Stromal cell of bone marrow (primary cell): ENCODE measurements at regions not wholly inside any gene's neighbourhood (a gene's known extent, or its start where the extent isn't known, plus 50 kb on each side); places are given as distances from the start of the nearest gene placed in this dataset.
"Not testable (repeated sequence)": the region's sequence is repeated elsewhere in the genome, so short reads cannot be mapped to it uniquely, and the experiment has no call there.

Source experiments
- DNase-seq: peaks from one replicate; pipeline ENCODE4 v3.0.0-alpha.2; 2012; ENCODE audit warnings: low read depth

DNA sequence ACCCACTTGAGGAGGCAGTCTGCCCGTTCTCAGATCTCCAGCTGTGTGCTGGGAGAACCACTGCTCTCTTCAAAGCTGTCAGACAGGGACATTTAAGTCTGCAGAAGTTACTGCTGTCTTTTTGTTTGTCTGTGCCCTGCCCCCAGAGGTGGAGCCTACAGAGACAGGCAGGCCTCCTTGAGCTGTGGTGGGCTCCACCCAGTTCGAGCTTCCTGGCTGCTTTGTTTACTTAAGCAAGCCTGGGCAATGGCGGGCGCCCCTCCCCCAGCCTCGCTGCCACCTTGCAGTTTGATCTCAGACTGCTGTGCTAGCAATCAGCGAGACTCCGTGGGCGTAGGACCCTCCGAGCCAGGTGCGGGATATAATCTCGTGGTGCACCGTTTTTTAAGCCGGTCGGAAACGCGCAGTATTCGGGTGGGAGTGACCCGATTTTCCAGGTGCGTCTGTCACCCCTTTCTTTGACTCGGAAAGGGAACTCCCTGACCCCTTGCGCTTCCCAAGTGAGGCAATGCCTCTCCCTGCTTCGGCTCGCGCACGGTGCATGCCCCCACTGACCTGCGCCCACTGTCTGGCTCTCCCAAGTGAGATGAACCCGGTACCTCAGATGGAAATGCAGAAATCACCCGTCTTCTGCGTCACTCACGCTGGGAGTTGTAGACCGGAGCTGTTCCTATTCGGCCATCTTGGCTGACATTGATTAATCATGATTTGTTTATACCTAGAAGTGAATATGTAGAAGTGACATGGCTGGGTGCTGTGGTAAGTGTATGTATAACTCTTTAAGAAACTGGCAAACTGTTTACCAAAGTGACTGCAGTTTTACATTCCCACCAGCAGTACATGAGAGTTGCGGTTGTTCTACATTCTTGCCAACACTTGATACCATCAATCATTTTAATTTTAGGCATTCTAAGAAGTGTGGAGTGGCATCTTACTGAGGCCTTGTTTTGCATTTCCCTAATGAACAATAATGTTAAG is 465.9 kb upstream of the MAP3K7 start:
- DNase-seq: not testable (repeated sequence)

DNA sequence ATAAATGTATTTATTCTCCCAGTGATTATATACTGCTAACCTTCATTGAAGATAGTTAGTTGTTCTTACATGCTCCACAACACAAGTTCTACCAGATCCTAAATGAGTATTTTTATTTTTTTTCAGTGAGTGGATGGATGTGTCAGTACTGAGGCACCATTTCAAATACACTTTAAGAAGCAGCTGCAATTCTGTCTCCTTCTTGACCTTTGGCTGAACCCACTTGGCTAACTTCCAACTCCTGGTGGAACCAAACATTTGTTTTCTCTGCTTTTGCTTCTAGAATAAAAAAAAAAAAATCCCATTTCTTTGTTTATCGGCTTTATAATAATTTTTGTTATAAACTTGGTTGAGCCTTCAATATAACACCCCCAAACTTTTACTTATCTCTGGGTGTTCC is 458.3 kb upstream of the MAP3K7 start:
- DNase-seq: no peak

DNA sequence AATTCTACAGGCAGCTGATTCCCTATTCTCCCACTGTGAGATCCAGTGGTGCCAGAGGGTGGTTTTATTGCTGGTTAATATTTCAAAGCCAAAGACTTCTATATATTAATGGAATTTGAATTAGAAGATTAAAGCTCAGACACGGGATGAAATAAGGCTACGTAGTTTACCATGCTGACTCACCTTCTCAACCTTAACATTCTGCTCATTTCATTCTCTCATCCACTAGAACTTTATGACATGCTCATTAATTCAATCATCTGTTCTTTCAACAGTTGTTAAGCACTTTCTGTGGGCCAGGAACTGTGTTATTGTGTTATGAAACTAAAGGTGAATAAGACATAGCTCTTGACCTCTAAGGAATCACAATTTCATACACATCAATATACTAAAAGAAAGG is 456.9 kb upstream of the MAP3K7 start:
- DNase-seq: no peak

DNA sequence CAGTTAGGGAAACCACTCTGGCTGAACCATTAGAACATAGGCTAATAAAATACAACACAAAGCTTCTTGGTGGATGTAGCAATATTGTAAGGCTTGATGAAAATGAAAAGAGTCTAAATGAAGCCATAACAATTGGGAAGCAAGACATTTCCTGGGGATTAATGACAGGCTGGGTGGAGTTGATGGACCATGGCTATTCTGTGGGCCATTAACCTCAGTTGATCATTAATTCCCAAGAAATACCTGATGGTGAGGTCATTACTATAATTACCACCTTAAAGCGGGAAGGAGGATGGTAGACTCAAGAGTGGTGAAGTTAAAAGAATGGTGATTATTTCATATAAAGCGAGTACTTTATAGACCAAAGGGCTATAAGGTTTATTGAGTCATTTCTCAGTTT is 455.8 kb upstream of the MAP3K7 start:
- no peak for DNase-seq

DNA sequence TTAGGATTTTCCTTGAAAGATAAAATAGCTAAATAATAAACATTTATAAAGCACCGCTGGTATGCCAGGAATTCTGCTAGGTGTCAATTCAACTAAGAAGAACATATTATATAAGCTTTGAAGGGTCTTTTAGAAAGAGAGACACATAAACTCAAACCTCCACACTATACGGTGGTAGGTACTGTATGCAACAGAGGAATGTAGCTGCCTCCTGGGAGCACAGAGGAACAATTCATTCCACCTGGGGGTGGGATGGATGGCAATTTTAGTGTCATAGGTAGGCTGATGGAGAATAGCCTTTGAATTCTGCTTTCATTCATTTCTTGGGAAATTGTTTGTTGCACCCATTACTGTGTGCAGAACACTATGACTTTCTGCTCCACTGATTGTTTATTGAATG is 447.1 kb upstream of the MAP3K7 start:
- DNase-seq: no peak

DNA sequence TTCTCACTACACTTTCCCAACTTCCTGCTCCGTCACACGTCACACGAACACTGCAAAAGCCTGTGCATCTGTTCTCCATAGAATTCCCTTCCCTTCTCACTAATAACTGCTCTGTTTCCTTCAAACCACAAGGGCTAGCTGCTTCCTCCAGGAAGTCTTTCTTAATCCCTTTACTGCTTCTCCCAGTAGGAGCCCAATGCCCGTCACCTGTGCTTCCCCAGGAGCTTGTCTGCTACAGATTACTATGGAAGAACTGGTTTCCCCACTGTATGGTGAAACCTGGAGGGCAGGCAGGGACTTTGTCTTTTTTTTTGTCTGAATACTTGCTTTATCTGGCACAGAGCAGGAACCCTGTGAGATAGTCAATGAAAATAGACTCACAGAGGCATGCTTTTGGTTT is 444.7 kb upstream of the MAP3K7 start:
- no peak for DNase-seq

DNA sequence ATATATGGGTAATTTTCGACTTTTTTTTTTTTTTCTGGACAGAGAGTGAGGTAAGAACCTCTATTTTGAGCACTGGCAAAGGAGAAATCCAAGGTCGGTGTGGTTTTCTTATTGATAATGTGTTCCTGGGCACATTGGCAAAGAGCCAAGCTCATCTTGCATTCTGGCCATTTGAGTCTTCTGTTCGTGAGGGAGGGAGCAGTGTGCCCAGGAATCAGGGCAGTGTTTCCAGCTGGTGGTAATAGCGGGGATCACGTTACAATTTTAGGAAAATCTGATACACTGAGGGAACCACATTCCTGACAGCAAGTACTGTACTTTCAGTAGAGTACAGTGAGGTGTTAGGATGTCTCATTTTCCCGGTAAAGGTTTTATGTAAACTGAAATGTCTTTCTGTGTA is 442.3 kb upstream of the MAP3K7 start:
- no peak for DNase-seq

DNA sequence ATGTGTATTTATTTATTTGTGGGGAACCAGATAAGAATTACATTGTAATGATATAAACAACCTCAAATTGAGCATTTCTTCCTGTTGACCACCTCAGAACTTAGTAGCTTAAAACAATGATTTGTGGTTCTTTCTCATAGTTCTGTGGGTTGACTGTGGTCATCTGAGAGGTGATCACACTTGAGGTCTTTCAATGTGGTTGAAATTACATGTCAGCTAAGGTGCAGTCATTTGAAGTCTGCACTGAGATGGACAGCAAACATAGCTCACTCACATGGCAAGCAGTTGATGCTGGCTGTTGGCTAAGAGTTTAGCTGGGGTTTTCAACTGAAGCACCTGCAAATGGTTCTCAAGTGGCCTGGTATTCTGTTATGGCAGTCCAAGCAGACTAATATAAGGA is 436.7 kb upstream of the MAP3K7 start:
- no peak for DNase-seq

DNA sequence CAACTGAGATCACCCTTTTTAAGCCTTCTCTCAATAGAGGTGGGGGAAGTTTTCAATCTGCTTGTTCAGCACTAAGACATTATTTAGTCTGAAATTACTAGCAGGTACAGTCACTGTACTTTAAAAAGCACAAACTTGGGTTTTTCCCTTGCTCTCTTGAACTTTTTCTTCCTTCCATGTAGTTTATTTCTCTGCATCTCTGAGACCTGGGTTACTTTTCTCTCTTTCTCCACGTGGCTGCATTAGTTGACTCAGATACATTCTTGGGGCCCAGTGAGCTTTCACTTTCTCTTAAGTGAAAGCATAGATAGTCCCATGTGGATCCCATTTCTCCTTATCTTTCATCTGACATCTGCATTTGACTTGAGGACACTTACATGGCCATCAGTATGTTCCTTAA is 433.9 kb upstream of the MAP3K7 start:
- DNase-seq: no peak

DNA sequence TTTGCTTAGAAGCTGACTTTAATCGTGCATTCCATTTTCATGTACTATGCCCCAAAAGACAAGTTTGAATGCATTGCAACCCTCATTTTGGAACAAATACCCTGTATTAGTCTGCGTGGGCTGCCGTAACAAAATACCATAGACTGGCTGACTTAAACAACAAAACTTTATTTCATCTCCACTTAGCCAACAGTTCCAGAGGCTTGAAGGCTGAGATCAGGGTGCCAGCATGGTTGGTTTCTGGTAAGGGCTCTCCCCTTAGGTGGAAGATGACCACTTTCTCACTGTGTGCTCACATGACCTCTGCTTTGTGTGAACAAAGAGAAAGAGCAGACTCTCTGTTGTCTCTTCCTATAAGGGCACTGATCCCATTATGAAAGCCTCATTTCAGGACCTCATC is 431.7 kb upstream of the MAP3K7 start:
- no peak for DNase-seq

DNA sequence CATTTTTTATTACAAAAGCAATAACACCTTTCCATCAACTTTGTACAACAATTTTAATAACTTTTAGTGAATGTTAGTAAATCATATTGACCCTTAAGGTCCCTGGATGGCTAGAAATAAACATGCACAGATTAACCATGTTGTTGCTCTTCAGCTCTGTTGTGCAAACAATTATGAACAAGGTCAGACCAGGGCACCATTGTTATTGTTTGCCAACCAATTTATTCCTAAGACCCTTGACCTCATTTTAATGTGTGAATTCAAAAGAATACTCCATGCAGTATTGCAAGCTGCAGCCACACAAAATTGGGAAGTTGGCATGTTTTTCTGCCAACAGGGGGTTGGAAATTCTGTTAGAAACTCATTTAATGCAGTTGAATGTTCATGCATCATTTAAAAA is 426.6 kb upstream of the MAP3K7 start:
- DNase-seq: no peak

DNA sequence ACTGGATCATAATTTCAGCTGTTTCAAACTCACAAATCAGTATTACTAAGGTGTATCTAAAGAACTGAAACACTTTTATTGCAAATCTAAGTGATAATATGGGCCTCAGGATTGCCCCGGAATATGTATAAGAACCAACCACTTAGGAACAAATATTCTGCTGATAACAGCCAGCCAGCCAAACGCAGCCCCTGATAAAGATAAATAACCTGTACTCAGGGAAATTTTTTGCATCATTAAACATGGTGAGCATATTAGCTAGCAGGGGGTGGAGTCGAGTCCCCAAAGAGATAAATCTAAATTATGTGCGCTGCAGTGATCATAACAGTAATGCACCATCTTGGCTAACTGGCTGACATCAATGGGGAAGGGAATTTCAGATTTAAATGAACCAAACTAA is 410.2 kb upstream of the MAP3K7 start:
- no peak for DNase-seq

DNA sequence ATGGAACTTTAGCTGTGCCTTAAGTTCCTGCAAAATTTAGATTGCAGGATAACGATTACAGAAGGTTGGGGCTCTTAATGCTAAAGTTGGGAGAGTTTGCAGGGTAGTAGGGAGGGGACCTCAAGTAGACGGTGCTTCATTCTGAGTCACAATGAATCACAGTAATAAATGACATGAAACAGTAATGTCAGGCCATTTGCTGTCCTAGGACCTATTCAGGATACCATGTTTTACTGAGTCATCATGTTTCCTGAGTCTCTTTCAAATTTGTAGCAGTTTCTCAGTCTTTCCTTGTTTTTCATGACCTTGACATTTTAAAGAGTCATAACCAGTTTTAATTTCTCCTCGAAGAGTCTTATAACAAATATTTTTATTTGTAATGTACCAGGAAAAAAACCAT is 406.9 kb upstream of the MAP3K7 start:
- DNase-seq: no peak

DNA sequence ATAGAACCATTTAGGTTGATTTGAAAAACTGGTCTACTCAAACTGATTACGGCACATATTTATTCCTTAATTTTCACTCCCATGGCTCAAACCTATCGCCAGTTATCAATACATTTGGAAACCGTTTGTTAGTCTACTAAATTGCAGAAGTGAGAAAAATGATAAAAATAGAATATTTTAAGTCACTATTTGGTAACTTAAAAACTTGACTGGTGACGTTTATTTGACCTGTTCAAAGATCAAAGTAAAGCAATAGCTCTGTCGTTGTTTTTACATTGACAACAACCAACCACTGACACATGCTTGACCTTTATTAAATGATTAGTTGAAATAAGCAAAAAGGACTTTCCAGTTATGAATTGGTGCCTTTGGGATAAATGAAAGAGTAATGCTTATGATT is 402.9 kb upstream of the MAP3K7 start:
- DNase-seq: no peak

DNA sequence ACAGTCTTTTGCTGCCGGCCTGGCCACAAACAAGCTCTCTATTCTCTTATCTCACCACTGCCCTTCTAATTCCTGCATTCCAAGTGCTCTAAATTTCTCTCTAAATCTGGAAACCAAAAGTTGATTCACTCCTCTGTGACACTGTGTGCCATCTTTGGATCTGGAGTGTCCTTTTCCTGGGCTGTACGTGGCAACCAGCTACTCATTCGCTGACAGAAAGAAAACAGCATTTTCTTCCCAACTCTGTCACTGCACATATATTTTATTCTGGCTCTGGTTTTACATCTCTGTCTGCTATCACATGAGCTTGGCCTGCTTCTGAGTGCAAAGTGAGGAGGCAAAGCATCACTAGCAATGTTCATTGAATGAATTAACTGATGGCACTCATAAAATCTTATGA is 397.2 kb upstream of the MAP3K7 start:
- DNase-seq: no peak

DNA sequence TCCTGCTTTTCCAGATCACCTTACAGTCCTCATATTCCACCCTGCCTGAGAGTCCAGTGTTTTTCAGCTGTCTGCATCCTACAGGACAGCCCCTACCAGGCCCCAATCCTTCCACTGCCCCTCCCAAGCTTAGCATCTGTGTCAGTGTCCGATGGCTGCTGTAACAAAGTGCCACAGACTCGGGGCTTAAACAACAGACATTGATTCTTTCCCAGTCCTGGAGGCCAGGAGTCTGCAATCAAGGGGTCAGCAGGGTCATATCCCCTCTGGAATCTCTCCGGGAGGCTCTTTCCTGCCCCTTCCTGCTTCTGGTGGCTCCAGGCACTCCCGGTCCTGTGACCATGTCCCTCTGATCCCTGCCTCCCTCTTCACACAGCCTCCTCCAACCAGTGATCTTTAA is 396.6 kb upstream of the MAP3K7 start:
- no peak for DNase-seq

DNA sequence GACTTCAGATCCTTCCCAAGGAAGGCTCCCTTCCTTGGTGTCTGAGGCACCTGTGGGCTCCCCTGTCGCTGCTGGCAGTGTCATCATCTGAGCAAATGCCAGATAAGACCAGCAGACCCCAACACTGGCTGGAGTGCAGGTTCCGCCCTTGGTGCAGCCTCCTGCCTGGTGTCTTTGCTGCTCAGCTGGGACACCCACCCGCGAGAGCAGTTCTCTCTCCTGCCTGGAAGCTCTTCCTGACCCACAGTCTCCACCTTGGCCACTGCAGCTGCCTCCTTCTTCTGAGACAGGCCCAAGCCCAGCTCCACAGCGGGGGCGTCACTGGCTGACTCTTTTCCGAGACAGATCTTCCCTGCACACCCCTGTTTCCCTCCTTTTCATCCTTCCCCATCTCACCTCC is 395.7 kb upstream of the MAP3K7 start:
- DNase-seq: no peak

DNA sequence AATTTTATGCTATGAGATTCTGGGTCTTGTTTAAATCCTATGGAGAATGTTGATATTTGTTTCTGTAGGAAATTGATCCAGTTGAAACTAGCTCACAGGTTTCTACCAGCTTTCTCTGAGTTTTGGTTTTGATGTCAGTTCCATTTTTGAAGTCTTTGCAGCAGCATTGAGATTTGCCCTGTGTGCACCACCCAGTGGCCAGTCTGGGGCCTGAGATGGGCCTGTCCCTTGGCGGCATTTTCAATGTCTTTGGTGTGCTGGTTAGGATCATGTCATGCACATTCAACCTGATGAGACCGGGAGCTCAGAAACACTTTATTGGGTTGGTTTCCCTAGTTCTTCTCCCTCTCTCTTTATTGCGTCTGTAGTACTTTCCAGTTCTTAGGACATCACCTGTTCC is 395.2 kb upstream of the MAP3K7 start:
- no peak for DNase-seq

DNA sequence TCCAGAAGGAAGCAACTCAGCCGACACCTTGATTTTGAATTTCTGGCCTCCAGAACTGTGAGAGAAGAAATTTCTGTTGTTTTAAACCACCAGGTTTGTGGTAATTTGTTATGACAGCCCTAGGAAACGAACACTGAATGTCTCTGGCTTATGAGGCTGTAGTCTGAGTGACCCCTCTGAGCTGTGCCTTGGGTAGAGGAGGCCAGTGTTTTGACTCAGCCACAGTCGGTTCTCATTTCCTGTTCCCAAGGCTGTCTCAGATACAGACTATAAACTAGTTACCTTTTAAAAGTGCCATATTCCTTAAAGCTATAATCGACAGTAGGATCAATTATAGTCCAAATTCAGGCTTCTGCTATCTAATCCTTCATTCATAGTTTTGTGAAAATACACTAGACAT is 391.2 kb upstream of the MAP3K7 start:
- DNase-seq: no peak

DNA sequence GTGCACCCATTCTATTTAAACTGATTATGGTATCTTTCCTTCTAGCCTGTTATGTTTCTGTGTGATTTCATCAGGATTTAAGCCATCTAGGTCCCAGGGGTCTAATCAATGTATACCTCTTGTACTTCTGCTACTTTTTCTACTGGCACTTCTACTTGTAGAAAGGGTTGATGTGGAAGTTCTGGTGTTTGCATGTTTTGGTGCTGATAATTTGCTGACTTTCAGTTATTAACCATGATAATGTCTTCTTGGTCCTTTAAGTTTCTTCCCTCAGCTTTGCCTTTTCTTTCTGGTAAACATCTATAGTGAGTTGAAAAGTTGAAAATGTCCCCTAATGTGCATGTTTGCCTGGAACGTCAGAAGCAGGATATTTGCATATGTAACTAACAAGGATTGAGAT is 390.6 kb upstream of the MAP3K7 start:
- DNase-seq: no peak

DNA sequence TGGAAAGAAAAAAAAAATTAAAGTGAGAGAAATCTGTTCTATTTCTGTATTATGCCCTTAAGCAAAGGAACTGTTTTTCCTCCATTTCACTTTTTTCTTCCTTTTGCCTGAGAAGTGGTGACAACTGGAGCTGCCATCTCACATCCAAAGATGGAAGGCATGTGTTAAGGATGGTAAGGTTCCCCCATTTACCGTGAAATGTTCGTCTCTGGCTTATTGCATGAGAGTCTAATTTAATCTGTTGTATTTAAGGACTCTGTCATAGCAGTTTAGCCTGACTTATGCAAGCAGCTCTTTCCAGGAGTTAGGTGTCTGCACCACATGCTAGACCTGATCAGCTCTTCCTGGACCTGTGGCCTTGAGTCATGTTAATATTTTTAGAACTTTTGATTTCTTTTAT is 389.5 kb upstream of the MAP3K7 start:
- DNase-seq: no peak

DNA sequence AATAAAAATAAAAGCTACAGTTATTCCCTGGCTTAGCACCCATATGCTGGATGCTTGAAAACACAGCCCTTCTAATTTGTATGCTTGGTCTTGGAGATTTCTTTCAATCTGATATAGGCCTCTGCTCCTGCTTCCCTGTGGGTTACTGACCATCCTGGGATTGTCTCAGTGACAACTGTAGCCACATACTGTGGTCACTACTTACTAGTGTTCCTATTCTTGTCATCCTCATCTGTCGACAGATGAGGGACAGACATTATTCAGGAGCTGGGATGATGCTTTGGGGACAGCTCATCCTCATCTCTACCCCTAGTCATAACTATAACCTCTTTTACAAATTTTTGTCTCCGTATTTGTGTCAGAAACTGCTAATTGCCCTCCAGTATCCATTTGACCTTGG is 388.9 kb upstream of the MAP3K7 start:
- DNase-seq: no peak

DNA sequence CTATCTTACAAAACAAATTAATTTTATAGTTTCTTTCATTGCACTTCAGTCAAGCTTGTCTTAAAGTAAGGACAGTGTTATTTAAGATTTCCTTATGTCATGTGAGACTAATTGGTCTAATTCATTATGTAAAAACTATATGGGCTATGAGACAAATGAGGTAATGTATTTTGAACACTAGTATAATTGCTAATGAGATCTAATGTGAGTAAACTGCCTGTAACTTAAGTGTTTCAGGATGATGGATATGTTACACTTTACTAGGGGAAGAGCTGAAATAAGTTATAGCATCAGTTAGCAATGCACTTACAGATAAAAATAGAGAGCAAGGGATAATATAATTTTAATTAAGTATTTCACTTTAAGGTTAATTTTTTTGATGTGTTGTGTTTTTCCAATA is 386.3 kb upstream of the MAP3K7 start:
- no peak for DNase-seq

DNA sequence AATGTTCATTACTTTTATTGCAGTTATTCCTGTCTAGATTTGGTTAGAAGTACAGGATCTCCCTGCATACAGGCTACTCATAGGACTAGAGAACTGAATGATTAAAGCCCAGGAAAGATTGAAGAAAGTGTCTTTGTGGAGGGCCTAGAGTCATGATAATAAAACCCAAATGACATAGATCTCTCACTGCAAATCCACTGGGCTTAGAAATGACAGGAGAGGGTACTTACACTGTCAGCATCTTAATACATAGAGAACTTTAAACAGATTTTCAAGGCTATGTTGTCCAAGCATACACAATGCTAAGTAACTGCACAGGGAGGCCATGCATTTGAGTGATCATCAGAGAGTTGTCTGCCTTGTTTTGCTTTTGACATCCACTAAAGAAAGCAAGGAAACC is 383.8 kb upstream of the MAP3K7 start:
- no peak for DNase-seq
